ENCODE measurements at regions not wholly inside any gene's neighbourhood (a gene's known extent, or its start where the extent isn't known, plus 50 kb on each side); places are given as distances from the start of the nearest gene placed in this dataset.
A peak's percentile ranks its signal among the peaks of the same experiment; 100 is the strongest.

DNA sequence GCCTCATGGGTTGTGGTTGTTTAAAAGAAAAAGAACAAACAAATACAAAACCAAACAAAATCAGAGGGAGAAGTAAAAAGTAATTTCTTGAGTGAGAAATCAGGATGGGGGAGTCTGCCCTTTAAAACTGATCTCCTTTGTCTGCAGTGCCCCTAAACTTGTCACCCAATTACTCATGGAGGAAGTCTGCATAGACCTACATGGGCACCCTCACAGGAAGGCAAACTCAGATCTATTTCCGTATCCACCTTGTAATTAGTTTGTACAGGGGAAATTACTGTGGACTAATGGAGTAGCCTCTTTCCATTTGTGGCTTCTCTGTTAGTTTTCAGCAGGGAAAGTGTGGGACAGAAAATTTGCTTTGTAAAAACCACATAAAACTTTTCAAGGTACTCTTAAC is 600.4 kb downstream of the ADGRL2 start:
- DNase-seq (ENCODE audit: low spot score in 2 of 2) = no peak
- Histone ChIP-seq H3K27me3 (ENCODE audit: low read depth) (no peaks in the 10 kb centered on the region), H3K4me3 (no peak overlapping the region), H3K9me3 (no peaks in the 10 kb centered on the region), H3K36me3 (replicated peaks) (no peaks in the 10 kb centered on the region), H3K4me1 (no peaks in the 10 kb centered on the region)
- in situ Hi-C loops (cut with MboI; ENCODE audit: low sequenced_read_pairs) = no loop called here

DNA sequence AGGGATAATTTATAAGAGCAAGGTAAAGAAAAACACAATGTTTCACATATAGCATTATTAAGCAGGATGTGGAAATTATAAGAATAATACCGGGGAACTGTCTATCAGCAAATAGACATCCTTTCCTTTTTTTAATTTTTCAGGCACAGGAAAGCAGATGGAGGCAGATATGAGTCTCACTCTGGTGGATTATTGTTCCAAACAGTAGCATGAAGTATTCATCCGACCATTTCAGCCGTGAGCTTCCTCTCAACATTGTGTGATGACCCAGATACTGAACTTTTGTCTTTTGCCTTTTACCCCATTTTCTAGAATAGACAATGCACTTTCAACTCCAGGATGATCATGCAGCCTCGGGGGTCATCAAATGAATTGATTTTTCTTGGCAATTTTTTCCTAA is 599.8 kb downstream of the ADGRL2 start:
- H3K36me3 ChIP-seq (replicated peaks) = no peaks in the 10 kb centered on the region
- no peak for DNase-seq (ENCODE audit: low spot score in 2 of 2)
- no peaks in the 10 kb centered on the region for H3K9me3 ChIP-seq
- no peak overlapping the region for H3K4me3 ChIP-seq
- H3K27me3 ChIP-seq (ENCODE audit: low read depth) = no peaks in the 10 kb centered on the region
- in situ Hi-C loops (cut with MboI; ENCODE audit: low sequenced_read_pairs) = no loop called here
- no peaks in the 10 kb centered on the region for H3K4me1 ChIP-seq

DNA sequence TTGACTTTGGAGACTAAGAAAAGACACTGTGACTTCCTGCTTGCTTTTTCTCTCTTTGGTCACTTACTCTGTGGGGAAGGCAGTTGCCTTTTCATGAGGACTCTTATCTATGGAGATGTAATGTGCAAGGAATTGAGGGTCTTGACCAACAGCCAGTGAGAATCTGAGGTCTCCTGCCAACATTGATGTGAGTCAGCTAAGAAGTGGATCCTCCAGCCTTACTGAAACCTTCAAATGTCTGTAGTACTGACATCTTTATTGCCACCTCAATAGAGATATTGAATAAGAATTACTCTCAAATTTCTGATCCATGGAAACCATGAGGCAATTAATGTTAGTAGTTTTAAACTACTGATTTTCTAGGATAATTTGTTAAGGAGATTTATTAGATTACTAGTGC is 598.4 kb downstream of the ADGRL2 start:
- in situ Hi-C loops (cut with MboI; ENCODE audit: low sequenced_read_pairs) = no loop called here
- Histone ChIP-seq H3K27me3 (ENCODE audit: low read depth) (no peaks in the 10 kb centered on the region), H3K36me3 (replicated peaks) (no peaks in the 10 kb centered on the region), H3K4me3 (no peak overlapping the region), H3K9me3 (no peaks in the 10 kb centered on the region), H3K4me1 (no peaks in the 10 kb centered on the region)
- no peak for DNase-seq (ENCODE audit: low spot score in 2 of 2)

DNA sequence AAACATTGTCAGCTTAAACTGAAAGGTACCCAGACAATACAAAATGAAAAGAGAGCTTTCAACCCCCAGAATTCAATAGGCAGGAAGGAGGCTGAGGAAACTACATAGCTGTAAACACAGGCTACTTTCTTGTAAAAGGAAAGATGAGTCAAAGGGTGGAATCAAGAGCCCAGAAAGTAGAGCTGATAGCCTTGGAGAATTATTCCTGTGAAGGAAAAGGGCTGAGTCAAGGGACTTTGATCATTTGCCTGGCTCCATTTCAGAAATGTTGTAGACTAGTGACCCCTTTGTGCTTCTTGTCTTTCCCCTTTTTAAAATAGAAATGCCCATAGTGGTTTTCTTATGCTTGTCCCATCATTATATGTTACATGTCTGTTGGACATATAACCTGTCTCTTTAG is 597.6 kb downstream of the ADGRL2 start:
- Histone ChIP-seq H3K36me3 (replicated peaks) (no peaks in the 10 kb centered on the region), H3K27me3 (ENCODE audit: low read depth) (no peaks in the 10 kb centered on the region), H3K4me1 (no peaks in the 10 kb centered on the region), H3K4me3 (no peak overlapping the region), H3K9me3 (no peaks in the 10 kb centered on the region)
- in situ Hi-C loops (cut with MboI; ENCODE audit: low sequenced_read_pairs) = no loop called here
- DNase-seq (ENCODE audit: low spot score in 2 of 2) = no peak

DNA sequence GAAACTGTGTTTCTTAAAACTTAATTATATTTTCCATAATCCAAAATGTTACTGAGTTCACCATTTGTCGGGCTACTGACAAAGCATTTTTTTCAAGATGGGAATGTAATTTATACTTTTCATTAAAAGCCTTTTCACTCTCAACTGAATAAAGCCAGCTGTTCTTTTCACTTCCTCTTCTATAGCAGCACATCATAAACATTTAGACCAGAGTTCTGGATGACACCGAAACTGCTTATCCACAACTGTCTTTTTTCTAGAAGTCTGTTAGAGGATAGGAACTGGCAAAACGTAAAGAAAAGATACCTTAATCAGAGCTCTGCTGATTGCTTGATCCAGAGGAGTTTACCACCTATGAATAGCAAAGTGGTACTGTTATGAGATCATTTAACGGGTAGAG is 594.7 kb downstream of the ADGRL2 start:
- no peak overlapping the region for H3K4me3 ChIP-seq
- in situ Hi-C loops (cut with MboI; ENCODE audit: low sequenced_read_pairs) = no loop called here
- H3K36me3 ChIP-seq (replicated peaks) = no peaks in the 10 kb centered on the region
- H3K4me1 ChIP-seq = no peaks in the 10 kb centered on the region
- no peaks in the 10 kb centered on the region for H3K9me3 ChIP-seq
- no peak for DNase-seq (ENCODE audit: low spot score in 2 of 2)
- no peaks in the 10 kb centered on the region for H3K27me3 ChIP-seq (ENCODE audit: low read depth)

DNA sequence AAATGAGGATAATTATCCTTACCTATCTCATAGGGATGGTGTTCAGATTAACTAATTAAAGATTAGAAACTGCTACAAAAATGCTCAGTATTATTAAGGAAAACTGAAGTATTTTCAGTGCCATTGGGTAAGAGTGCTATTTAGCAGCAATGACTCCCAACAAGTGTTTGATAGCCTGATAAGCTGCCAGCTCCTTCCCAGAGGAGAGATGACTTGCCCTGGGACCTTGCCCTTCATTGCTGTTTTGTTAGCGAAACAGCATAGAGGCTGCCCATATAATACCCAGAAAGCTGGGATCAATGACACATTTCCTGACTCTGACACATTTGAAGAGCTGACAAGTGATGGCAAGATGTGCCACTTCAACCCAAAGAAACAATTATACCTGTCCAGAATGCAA is 592.2 kb downstream of the ADGRL2 start:
- H3K4me3 ChIP-seq = no peak overlapping the region
- in situ Hi-C loops (cut with MboI; ENCODE audit: low sequenced_read_pairs) = no loop called here
- H3K36me3 ChIP-seq (replicated peaks) = no peaks in the 10 kb centered on the region
- no peaks in the 10 kb centered on the region for H3K9me3 ChIP-seq
- no peaks in the 10 kb centered on the region for H3K4me1 ChIP-seq
- no peaks in the 10 kb centered on the region; the same call in 1 of the 2 replicates for H3K27me3 ChIP-seq (ENCODE audit: low read depth)
- DNase-seq (ENCODE audit: low spot score in 2 of 2) = no peak

DNA sequence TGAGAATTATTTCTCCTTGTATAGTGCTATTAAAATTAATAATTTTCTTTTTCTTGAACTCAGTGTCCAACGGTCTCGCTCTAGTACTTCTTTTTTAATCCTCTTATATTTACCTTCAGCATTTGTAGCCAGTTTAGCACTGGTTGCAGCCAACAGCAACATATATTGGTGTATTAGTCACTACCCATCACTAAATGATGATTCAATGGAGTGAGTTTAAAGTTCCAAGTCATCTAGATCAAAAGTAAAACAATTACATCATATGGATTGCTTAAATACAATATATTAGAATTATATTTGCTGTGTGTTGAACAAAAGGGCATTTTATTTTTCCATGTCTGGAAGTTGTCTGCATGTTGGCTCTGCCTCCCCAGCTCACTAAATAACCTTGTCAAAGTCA is 591.8 kb downstream of the ADGRL2 start:
- DNase-seq (ENCODE audit: low spot score in 2 of 2) = no peak
- Histone ChIP-seq H3K27me3 (ENCODE audit: low read depth) (no peaks in the 10 kb centered on the region; the same call in 1 of the 2 replicates), H3K4me3 (no peak overlapping the region), H3K9me3 (no peaks in the 10 kb centered on the region), H3K4me1 (no peaks in the 10 kb centered on the region), H3K36me3 (replicated peaks) (no peaks in the 10 kb centered on the region)
- in situ Hi-C loops (cut with MboI; ENCODE audit: low sequenced_read_pairs) = no loop called here

DNA sequence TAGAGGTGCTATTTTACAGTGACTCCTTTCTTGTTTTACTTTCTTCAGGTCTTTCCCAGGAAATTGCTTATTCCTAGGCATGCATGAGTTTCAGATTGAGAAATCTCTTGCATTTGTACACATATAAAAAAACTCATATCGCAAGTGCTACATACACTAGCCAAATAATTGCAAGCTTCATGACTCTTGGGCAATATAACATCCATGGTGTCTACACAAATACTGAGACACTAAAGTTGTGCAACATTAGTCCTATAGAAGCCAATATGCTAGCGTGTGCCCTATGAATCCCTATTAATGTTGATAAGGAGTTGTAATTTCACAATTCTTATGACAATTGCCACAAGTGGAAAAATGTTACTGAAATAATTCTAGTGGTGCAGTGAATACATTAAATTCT is 591.0 kb downstream of the ADGRL2 start:
- Histone ChIP-seq H3K36me3 (replicated peaks) (no peaks in the 10 kb centered on the region), H3K4me1 (no peaks in the 10 kb centered on the region), H3K4me3 (no peak overlapping the region), H3K9me3 (no peaks in the 10 kb centered on the region), H3K27me3 (ENCODE audit: low read depth) (no peaks in the 10 kb centered on the region; the same call in 1 of the 2 replicates)
- DNase-seq (ENCODE audit: low spot score in 2 of 2) = no peak
- in situ Hi-C loops (cut with MboI; ENCODE audit: low sequenced_read_pairs) = no loop called here

DNA sequence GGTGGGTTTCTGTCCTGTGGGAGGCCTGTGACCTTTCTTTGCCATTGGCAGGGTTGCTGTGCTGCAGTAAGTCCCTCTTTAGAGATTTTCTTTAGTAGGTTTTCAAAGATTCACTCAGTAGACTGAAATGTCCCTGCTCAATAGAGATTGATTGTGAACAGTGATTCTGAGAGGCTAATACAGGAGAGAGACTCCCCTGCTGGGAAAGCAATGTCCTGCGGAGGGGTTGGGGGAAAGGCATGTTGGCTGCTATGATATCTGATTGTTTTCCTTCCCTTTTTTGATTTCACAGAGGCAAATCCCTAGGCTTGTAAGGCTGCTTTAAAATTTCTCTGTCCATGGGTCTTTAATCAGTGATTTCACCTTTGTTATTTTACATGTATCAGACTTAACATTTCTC is 589.9 kb downstream of the ADGRL2 start:
- in situ Hi-C loops (cut with MboI; ENCODE audit: low sequenced_read_pairs) = no loop called here
- H3K27me3 ChIP-seq (ENCODE audit: low read depth) = no peaks in the 10 kb centered on the region; the same call in 1 of the 2 replicates
- H3K36me3 ChIP-seq (replicated peaks) = no peaks in the 10 kb centered on the region
- DNase-seq (ENCODE audit: low spot score in 2 of 2) = no peak
- no peaks in the 10 kb centered on the region for H3K4me1 ChIP-seq
- H3K4me3 ChIP-seq = no peak overlapping the region
- no peaks in the 10 kb centered on the region for H3K9me3 ChIP-seq

DNA sequence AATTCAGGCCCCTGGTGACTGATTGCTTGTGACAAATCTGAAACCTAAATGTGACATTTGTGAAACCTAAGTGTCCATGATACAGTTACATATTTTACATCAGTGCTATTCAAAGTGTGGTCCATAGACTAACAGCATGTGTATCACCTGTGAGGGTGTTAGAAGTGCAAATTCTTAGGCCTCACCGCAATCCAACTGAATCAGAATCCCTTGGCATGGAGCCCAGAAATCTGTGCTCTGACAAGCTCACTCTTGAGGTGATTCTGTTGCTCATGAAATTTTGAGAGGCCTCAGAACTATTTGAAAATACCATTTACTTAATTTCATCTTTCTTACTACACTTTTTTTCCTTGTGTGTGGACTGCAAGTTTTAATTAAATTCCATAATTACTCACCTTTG is 587.9 kb downstream of the ADGRL2 start:
- DNase-seq (ENCODE audit: low spot score in 2 of 2) = peak in 1 of 2 experiments; percentile 41
- H3K9me3 ChIP-seq = no peaks in the 10 kb centered on the region
- H3K4me3 ChIP-seq = no peak overlapping the region
- H3K4me1 ChIP-seq = no peaks in the 10 kb centered on the region
- in situ Hi-C loops (cut with MboI; ENCODE audit: low sequenced_read_pairs) = no loop called here
- no peaks in the 10 kb centered on the region for H3K36me3 ChIP-seq (replicated peaks)
- no peaks in the 10 kb centered on the region; the same call in 1 of the 2 replicates for H3K27me3 ChIP-seq (ENCODE audit: low read depth)

DNA sequence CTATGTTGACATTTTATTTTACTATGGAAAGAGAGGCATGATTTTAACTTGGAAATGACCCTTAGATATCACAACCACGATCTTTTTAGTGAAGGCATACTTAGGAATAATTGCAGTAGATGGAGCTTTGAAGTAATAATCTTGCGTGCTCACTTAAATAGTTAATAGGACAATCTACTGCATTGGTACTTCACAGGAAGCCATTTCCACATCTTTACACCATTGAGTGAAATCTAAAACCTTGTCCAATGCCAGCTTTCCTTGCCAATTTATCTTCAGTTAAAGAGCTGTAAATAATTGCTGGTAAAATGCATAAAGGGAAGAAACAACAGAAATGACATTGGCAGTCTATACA is 586.3 kb downstream of the ADGRL2 start:
- Histone ChIP-seq H3K4me1 (no peaks in the 10 kb centered on the region), H3K27me3 (ENCODE audit: low read depth) (no peaks in the 10 kb centered on the region; the same call in 1 of the 2 replicates), H3K36me3 (replicated peaks) (no peaks in the 10 kb centered on the region), H3K9me3 (no peaks in the 10 kb centered on the region), H3K4me3 (no peak overlapping the region)
- in situ Hi-C loops (cut with MboI; ENCODE audit: low sequenced_read_pairs) = no loop called here
- no peak for DNase-seq (ENCODE audit: low spot score in 2 of 2)

DNA sequence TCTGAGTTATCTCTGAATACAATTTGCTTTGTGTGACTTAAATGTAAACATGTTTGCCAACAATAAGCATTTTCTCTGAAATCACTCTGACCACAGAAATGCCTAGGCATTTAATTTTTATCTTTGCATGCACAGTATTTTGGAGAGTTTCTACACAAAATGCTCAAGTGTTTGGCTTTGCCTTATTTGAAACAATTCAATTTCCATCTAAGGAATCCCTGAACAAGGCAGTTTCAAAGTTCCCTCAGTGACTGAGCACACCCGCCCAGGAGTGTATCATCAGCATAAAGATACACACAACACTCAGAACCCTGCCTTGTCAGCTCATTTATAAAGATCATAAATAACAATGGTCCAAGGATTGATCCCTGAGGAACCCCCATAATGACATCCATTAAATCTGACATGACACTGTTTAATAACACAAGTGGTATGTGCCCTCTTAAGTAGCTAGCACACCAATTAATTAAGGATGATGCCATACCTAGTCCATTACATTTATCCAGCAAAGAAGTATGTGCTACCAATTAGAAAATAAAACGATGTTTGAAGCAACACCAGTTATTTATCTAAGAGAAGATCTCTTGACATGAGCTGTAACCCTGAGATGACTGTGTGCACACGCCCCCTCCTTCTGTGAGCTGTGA is 585.8 kb downstream of the ADGRL2 start:
- H3K9me3 ChIP-seq = no peaks in the 10 kb centered on the region
- no peaks in the 10 kb centered on the region for H3K4me1 ChIP-seq
- no peaks in the 10 kb centered on the region; the same call in 1 of the 2 replicates for H3K27me3 ChIP-seq (ENCODE audit: low read depth)
- H3K4me3 ChIP-seq = no peak overlapping the region
- H3K36me3 ChIP-seq (replicated peaks) = no peaks in the 10 kb centered on the region
- no peak for DNase-seq (ENCODE audit: low spot score in 2 of 2)
- in situ Hi-C loops (cut with MboI; ENCODE audit: low sequenced_read_pairs) = no loop called here

DNA sequence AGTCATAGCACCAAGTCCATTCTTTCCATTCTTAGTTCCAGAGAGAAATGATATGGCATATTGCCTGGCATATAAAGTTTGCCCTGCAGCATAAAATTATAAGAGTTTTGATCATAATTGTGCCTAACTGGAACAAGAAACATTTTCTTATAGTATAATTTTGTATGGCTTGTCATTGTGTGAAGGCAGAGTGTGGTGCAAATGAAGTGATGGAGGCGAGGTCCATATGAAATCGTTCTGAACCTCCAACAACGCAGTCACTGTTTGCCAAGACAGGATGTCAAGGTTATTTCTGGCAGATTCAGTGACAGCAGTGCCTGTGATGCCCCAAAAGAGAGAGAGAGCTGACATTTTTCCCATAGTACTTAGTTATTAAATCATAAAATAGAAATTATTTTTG is 584.0 kb downstream of the ADGRL2 start:
- no peaks in the 10 kb centered on the region for H3K4me1 ChIP-seq
- H3K27me3 ChIP-seq (ENCODE audit: low read depth) = no peaks in the 10 kb centered on the region; the same call in 1 of the 2 replicates
- in situ Hi-C loops (cut with MboI; ENCODE audit: low sequenced_read_pairs) = no loop called here
- no peak for DNase-seq (ENCODE audit: low spot score in 2 of 2)
- no peak overlapping the region for H3K4me3 ChIP-seq
- H3K9me3 ChIP-seq = no peaks in the 10 kb centered on the region
- H3K36me3 ChIP-seq (replicated peaks) = no peaks in the 10 kb centered on the region

DNA sequence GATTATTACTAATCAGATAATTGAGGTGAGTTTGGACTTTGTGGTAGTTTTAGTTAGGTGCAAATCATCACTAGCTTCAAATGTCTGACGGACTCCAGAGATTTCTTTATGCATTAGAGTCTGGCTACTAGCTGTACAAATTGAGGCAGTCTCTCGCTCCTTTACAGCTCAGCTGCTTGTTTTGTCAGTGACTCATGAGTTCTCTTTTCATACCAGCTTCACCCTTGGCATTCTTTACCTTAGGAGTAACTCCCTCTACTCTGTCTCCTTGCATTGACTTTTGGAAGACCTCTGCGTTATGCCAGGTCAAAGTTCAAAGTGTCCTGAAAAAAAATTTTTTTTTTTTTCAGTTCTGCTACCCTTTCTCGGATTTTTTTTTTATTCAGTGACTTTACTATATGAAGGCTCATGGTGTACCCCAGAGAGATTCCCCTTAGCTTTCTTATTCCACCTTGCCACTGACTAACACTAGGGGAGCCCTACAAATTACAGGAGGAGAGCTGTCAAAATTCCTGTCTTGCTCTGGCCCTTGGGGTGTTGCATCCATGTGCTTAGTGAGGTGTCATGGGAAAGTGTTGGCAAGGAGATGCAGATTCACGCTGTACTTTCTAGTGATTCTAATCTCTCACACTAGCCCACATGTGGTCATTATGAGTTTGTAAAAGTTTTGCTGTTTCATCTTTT is 576.6 kb downstream of the ADGRL2 start:
- H3K36me3 ChIP-seq (replicated peaks) = no peaks in the 10 kb centered on the region
- no peak for DNase-seq (ENCODE audit: low spot score in 2 of 2)
- H3K4me3 ChIP-seq = no peak overlapping the region
- H3K9me3 ChIP-seq = no peaks in the 10 kb centered on the region
- H3K27me3 ChIP-seq (ENCODE audit: low read depth) = no peaks in the 10 kb centered on the region
- no peaks in the 10 kb centered on the region for H3K4me1 ChIP-seq
- in situ Hi-C loops (cut with MboI; ENCODE audit: low sequenced_read_pairs) = no loop called here

DNA sequence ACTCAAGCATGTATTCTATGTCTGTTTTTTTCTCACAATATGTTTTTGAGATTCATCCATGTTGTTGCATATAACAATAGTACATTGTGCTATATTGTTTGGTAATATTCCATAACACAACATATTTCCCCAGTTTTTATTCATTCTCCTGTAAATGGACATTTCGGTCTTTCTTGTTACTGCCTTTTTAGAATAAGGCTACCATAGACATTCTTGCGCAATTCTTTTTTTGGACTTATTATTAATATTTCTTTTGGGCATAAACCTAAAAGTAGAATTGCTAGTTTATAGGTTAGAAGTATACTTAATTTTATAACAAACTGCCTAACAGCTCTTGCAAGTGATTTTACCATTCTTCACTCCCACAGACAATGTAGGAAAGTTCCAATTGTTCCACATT is 573.0 kb downstream of the ADGRL2 start:
- in situ Hi-C loops (cut with MboI; ENCODE audit: low sequenced_read_pairs) = no loop called here

More for the DNA sequence above, 573.0 kb downstream of the ADGRL2 start:
- H3K27me3 ChIP-seq (ENCODE audit: low read depth) = no peaks in the 10 kb centered on the region
- no peaks in the 10 kb centered on the region for H3K36me3 ChIP-seq (replicated peaks)
- DNase-seq (ENCODE audit: low spot score in 2 of 2) = no peak
- H3K4me3 ChIP-seq = no peak overlapping the region
- no peaks in the 10 kb centered on the region for H3K4me1 ChIP-seq
- H3K9me3 ChIP-seq = no peaks in the 10 kb centered on the region
